ENCODE measurements at regions not wholly inside any gene's neighbourhood (a gene's known extent, or its start where the extent isn't known, plus 50 kb on each side); places are given as distances from the start of the nearest gene placed in this dataset.

DNA sequence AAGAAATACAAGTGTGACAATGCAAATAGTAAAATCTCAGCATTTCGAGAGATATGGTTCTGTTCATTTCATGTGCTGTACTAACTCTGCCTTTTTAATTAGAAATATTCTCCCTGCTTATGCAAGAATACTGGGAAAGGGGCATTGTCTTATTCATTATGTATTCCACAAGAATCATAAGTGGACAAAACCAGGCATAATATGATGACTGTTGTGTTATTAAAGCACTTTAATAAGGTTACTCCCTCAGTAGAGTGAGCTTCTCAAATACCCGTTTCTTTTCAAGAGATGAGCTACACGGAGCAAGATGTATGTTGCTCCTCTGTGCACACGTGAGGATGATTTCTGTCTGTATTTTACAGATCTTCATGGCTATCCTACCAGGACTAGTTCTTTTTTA is 638.7 kb upstream of the FANCL start:
- peaks cover 0 to 6% (median 2%) of the 10 kb centered on the region in 4 experiments; a peak in 2 of 7 replicates for H3K4me1 ChIP-seq (replicated peaks in 1 of 4; ENCODE audit: control insufficient read depth in 3 of 4, insufficient read depth in 4 of 4, low read length in 3 of 4)

More for the DNA sequence above, 638.7 kb upstream of the FANCL start:
- Histone ChIP-seq H3K9me3 (ENCODE audit: insufficient read depth in 2 of 2, low read depth in 1 of 2, low read length in 1 of 2) (no peaks in the 10 kb centered on the region), H4K8ac (ENCODE audit: extremely low read depth, insufficient read depth, low read length) (no peak overlapping the region), H2BK12ac (ENCODE audit: low read depth, low read length) (no peak overlapping the region), H3K4ac (replicated peaks; ENCODE audit: insufficient read length, low read depth, low read length) (no peak overlapping the region), H3K14ac (ENCODE audit: insufficient read length) (no peak overlapping the region), H4K5ac (ENCODE audit: insufficient read length, low read depth, low read length) (no peak overlapping the region), H3K79me1 (ENCODE audit: low read depth, low read length) (no peaks in the 10 kb centered on the region), H3K4me3 (ENCODE audit: extremely low read depth in 1 of 4, insufficient read depth in 2 of 4, low read depth in 3 of 4, low read length in 4 of 4) (no peak overlapping the region), H3K23ac (ENCODE audit: insufficient read length) (no peak overlapping the region), H3K56ac (replicated peaks; ENCODE audit: insufficient read length, low read depth, low read length) (no peak overlapping the region), H2AFZ (ENCODE audit: low read length) (no peak overlapping the region), H4K91ac (replicated peaks; ENCODE audit: insufficient read length, low read length) (no peak overlapping the region), H3K27me3 (replicated peaks in 1 of 4; ENCODE audit: control insufficient read depth in 3 of 4, extremely low read depth in 1 of 4, insufficient read depth in 3 of 4, low read length in 3 of 4) (no peaks in the 10 kb centered on the region), H3K36me3 (ENCODE audit: control insufficient read depth in 2 of 4, insufficient read depth in 4 of 4, low read length in 3 of 4) (no peaks in the 10 kb centered on the region), H3K4me2 (ENCODE audit: insufficient read depth in 1 of 2, low read depth in 2 of 2, low read length in 2 of 2) (no peak overlapping the region), H2BK120ac (replicated peaks; ENCODE audit: low read depth, low read length) (no peak overlapping the region), H3K18ac (ENCODE audit: extremely low read depth, low read length) (no peak overlapping the region), H2AK5ac (ENCODE audit: low read depth, low read length) (no peak overlapping the region), H3K79me2 (ENCODE audit: control insufficient read depth in 1 of 2, insufficient read depth in 2 of 2, low read length in 2 of 2) (no peaks in the 10 kb centered on the region), H3K9ac (replicated peaks in 1 of 4; ENCODE audit: extremely low read depth in 1 of 4, low read depth in 3 of 4, low read length in 3 of 4) (no peak overlapping the region), H2BK5ac (ENCODE audit: low read depth, low read length) (no peak overlapping the region), H4K20me1 (replicated peaks in 1 of 2; ENCODE audit: control insufficient read depth in 1 of 2, insufficient read depth in 2 of 2, low read length in 2 of 2) (no peaks in the 10 kb centered on the region), H2BK15ac (ENCODE audit: low read length) (no peak overlapping the region), H2BK20ac (ENCODE audit: low read length) (no peak overlapping the region), H3K23me2 (ENCODE audit: low read depth, low read length) (no peaks in the 10 kb centered on the region; the same call in 1 of the 2 replicates), H3K27ac (ENCODE audit: low read depth, low read length) (no peak overlapping the region)
- 82% methylated on average over 4 of the region's 4 CpGs; no CpG with 5 or more reads in 1 of the 2 experiments for WGBS, 2 experiments (ENCODE audit: extremely low coverage in 1 of 2, insufficient coverage in 1 of 2, insufficient read length in 1 of 2, insufficient replicate concordance in 2 of 2, low coverage in 1 of 2, low lambda C conversion rate in 2 of 2, missing lambda C conversion rate in 1 of 2)
- no peak for FAIRE-seq
- ChIA-PET POLR2A (ENCODE audit: partially characterized antibody) (no interaction called here), CTCF (ENCODE audit: partially characterized antibody) (no interaction called here)
- TF ChIP-seq ZNF274 (IDR thresholded peaks at IDR 0.05; ENCODE audit: borderline replicate concordance, extremely low read depth, low read length) (no peak), NANOG (IDR thresholded peaks at IDR 0.05; ENCODE audit: insufficient read depth, low read depth, low read length, poor library complexity, severe bottlenecking) (no peak)
- no peak for DNase-seq (ENCODE audit: low read depth in 1 of 2, low spot score in 2 of 2)
